GM18861 (cell line): ENCODE measurements at regions not wholly inside any gene's neighbourhood (a gene's known extent, or its start where the extent isn't known, plus 50 kb on each side); places are given as distances from the start of the nearest gene placed in this dataset.

Experiments used
- ATAC-seq: cut with Tn5 transposase; IDR thresholded peaks from one replicate; pipeline ENCODE4 v1.9.1; 2021; ENCODE audit not compliant: unreplicated experiment

DNA sequence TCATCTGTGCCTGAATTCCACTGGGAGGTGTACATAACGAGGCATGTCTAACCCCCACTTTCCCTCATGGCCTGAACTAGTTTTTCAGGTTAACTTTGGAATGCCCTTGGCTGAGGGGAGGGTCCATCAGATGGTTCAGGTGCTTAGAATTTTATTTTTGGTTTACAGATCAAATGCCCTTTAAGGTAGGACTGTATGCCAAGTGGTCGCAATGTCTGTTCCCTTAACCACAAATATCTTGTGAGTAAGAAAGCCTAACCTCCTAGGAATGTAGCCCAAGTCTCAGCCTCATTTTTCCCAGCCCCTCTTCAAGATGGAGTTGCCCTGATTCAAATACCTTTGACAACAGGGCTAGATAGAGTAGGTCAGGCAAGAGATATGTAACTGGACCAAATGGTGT, 78.4 kb downstream of the RNASET2 start:
- no peak for ATAC-seq

- ATAC-seq = no peak
Observed at GRCh38 chr6:166877349-166877748, 79.0 kb downstream of the RNASET2 start.

- no peak for ATAC-seq
Observed at GRCh38 chr6:166872531-166873009, 83.8 kb downstream of the RNASET2 start.

DNA sequence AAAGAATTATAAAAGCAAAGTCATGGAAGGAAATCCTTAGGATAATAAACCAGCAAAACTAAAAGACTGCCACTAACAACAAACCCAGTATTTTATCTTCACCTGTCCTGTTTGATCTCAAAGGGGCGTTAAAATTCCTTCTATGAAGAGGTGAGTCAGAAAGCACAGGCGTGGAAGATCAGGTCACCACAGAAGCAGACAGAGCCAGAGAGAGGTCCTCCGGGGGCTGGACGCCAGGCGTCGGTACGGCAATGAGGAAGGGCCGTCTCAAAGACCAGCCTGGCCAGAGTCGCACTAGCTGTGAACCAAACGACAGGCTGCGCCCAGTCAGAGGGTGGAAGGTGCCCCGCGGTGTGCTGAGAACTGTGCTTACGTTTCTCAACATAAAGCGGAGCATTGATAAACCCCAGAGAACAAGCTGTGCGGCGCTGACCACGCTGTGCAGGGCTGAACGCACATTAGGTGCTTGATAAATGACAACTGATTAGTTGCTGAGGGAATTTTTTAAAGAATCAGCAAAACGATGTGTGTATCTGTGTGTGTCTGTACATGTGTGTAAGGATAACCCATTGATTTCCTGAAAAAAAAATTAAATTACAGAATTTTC, 85.6 kb downstream of the RNASET2 start:
- no peak for ATAC-seq

DNA sequence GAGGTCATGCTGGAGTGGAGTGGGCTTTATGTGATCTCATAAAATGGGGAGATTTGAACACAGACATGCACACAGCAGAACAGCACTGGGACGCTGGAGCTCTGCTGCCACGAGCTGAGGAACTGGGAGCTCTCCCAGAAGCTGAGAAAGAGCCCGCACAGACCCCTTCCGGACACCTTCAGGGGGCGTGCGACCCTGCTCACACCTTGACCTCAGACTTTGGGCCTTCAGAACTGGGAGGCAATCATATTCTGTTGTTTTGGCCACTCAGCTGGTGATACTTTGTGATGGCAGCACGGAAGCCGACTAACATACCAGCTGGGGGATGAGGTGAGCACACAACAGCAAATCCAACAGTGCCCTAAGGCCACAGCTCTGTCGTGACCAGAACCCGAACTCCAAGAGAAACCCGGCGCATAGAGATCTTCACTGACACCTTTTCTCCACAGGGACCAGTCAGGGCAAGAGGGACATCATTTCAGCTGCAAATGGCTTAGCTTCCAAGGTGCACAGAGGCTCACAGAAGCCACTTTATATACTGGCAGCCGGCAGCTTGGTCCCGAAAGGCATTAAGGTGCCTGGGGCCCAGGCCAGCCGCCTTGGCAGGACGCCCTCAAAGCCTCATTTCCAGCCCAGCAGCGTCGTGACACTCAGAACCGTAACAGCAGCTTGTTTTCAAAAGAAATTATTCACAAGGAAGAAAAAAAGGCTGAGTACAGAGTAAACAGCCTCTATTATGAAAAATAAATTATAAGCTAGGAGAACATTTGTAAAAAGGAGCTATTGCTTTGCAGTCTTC, 89.3 kb downstream of the RNASET2 start:
- ATAC-seq = no peak

DNA sequence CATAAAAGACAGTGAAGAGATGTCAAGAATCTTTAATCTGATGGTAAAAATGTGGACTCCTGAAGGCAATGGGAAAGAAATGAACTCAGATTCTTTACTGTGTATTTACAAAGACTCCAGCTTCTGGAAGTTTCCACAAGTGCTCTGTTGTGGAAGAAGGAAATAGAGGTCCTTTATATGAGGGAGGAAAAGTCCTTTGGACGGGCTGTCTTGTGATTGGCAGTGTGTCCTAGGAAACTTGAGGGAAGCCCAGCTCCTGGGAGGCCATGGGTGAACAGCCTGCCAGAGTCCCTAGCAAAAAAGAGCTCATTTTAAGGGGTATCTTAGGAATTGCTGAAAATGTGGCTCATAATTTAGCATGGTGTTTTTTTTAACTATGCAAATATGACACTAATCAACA, 92.0 kb downstream of the RNASET2 start:
- ATAC-seq = no peak

DNA sequence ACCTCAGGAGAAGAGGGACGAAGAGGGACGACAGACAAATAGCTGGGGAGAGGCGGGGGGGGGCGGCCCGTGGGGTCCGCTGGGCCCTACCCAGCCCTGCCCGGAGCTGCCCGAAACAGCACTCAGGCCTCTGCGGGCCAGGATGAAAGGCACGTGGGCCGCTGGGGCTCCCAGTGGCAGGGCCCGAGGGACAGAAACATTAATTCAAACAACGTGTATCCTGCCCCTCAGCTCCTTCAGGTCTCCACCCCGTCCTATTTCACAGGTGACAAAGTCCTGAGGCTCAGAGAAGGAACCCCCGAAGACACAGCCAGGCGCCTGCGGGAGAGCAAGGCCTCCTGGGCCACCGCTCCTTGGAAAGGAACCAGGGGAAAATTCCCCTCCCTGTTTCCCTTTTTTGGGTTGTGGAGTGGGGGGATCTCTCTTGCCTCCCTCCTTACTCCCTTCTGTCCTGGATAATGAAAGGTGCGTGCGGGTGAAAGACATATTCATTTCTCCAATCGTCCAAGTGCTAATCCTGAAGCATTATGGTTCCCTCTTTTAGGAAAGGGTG, 93.3 kb downstream of the RNASET2 start:
- ATAC-seq = no peak

DNA sequence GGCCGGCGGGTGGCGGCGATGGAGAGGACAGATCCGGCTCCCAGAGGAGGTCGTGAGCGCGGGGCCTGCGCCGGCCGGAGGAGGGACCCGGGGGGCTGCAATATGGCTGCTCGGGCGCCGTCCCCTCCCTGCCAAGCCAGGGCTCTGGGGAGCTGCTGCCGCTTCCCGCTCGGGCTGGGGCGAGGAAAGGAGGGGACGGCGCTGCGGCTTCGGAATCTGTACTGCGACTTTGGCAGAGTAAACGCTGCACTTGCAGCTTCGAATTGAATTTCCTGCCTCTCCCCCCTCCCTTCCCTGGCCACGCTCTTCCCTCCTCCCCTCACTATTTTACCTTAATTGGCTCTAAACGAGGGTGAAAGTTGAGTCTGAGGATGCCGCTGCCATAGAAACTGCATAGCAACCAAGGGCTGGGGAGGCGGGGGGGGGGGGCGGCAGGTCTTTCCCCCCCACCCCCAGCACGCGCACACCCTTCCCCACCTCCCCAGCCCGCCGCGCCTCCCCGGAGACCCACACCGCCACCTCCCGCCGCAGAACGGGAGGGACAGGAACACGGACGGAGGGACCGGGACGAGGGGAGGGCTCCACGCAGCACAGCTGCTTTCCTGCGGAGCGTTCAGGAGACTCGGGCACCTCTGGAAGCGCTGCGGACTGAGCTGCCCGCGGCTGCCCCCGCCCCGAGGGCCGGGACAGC, 93.9 kb downstream of the RNASET2 start:
- no peak for ATAC-seq

GRCh38 chr6:166861961-166862286, 94.4 kb downstream of the RNASET2 start:
- ATAC-seq = no peak

- no peak for ATAC-seq
Observed at GRCh38 chr6:166861304-166861703, 95.0 kb downstream of the RNASET2 start.

DNA sequence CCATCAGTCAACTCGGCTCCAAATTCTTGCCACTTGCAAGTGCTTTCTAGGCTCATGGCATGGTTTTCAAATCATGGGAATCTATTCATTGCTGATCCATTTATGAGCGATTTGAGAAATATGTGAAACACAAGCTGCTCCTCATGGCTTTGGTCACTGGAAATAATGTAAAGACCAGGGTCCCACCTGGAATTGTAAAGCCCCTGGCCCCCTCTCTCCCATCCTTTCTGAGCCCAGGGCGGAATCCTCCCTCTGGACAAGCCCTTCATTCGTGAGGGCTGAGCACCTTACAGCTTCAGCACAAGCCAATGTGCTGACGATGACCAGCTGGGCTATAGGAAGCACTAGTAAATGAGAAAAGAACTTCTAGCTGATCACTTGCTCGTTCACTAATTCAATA, 96.0 kb downstream of the RNASET2 start:
- no peak for ATAC-seq

- ATAC-seq = no peak
Observed at GRCh38 chr6:166855416-166855815, 100.9 kb downstream of the RNASET2 start.

DNA sequence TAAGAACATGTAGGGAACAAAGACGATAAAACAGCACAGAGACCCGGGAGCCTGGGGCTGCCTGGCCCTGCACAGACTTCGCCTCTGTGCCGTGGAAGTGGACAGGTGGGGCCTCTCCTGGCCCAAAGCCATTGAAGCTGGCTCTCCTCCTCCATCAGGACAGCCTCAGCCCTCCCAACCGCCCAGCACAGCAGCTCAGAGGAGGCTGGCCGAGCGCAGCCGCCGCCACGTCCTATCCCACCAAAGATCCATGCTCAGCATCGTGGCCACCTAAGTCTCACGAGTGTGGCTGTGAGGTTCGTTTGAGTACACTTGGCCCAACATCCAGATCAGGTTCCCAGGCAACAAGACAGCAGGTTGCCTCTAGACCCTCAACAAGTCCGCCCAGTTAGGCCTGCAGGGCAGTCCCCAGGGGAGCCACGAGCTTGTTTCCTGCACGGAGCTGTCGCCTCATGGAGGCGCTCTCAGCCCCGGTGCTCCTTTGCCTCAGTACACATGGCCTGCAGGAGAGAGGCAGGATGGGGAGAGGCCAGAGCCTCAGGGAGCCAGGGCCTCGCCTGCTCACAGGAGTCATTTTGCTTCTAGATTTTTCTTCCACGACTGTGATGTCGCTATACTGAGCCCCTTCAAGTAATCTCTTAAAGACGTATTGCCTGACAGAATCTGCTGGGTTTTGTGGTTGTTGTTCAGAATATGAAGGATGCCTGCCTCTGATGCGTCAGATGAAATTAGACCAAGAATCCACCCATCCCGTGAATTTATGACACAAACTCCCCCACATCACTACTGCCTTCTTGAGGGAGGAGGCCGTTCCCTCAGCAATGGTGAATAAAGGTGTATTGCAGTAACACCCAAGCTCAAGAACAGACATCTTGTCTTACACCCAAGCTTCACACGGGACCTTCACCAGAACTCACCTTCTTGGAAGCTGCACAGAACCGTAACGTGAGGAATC, 102.7 kb downstream of the RNASET2 start:
- ATAC-seq = no peak

DNA sequence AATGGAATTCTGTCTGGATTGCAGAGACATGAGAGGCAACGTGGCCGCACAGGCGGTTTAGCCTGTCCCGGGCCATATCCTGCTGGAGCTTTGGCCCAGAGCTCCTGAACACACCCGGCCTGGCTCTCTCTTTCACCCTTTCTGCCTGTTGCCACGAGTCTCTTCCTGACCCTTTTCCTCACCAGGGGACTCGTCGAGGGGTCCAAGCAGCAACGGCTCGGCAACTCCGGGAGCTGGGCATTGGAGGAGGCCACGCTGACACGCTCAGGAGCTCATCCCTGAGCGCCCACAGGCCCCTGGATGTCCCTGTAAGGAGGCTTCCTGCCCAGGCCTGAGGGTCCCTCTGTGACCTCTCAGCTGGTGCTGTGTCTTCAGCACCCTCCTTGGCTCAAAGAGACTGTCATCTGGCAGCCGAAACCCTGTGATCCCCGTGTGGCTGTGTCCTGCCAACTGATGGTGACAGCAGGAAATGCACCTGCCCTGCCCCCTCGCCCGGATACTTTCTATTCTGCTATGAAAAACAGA, 103.8 kb downstream of the RNASET2 start:
- no peak for ATAC-seq

GRCh38 chr6:166851911-166852310, 104.4 kb downstream of the RNASET2 start:
- no peak for ATAC-seq

DNA sequence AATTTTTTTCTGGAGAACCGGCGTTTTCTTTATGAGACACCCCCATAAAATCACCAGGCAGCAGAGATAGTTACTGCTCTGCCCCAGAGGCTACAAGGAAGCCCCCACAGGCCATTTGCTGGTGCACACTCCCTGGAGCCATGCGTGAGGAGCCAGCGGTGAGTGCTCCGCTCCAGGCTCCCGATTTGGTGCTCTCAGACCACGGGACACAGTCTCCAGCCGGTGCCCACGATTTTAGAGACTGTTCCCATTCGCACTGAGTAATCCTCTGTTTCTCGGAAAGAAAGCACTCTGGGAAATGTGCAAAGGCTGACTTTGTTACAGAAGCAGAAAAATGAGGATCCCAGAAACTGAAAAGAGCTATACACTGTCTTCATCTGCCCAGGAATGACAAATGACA, 104.9 kb downstream of the RNASET2 start:
- no peak for ATAC-seq

DNA sequence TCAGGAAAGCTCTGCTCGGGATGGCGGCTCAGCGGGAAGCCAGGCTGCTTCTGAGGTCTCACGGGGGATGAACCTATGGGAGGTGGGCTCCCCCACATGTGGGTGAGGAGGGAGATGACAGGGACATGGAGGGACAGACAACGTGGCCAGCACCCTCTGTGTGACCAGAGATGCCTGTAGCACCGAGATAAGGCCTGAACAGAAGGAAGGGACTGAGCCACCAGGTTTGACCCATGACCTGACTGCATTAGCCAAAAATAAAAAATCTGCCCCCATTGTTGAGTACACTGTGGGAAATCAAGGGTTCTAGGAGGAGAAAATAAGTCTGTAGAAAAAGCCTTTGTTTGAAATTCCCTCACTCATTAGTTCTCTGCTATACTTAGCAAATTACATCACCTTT, 105.7 kb downstream of the RNASET2 start:
- no peak for ATAC-seq

- ATAC-seq = no peak
Observed at GRCh38 chr6:166849749-166850183, 106.6 kb downstream of the RNASET2 start.

GRCh38 chr6:166848979-166849748, 107.2 kb downstream of the RNASET2 start:
- ATAC-seq = no peak
